IMR-90 (cell line): ENCODE measurements at regions not wholly inside any gene's neighbourhood (a gene's known extent, or its start where the extent isn't known, plus 50 kb on each side); places are given as distances from the start of the nearest gene placed in this dataset.

ENCODE experiments used
- ATAC-seq: fragments of 200-7000 bp; cut with Tn5 transposase; 2 replicates; pipeline ENCODE4 v1.9.1; 2020; ENCODE audit warnings: low read depth, mild to moderate bottlenecking, moderate library complexity
- BruUV-seq: library from RNA; stranded (reverse); fragments of 400-500 nt; replicated peaks from 2 replicates; lab custom pipeline; 2021; lab: Mats Ljungman, UMichigan
- CTCF ChIA-PET: fragments of 300-600 bp; formaldehyde crosslinking; extraction: SDS; loops from one replicate; lab custom pipeline; 2021; ENCODE audit warnings: antibody characterized with exemption; lab: Yijun Ruan, JAX
- POLR2A ChIA-PET: fragments of 300-600 bp; sonication (Branson Sonifier 250); formaldehyde crosslinking; loops from one replicate; lab custom pipeline; 2022; ENCODE audit warnings: antibody characterized with exemption; ENCODE audit not compliant: unreplicated experiment; lab: Charles Lee
- DNase-seq: peaks from one replicate; pipeline ENCODE4 v3.0.0; 2013
- H2AFZ ChIP-seq: replicated peaks from 2 replicates; pipeline ENCODE3; 2013; ENCODE audit warnings: low read length, mild to moderate bottlenecking; ENCODE audit not compliant: poor library complexity
- H2AK5ac ChIP-seq: 2 replicates; pipeline ENCODE4 v1.6.1; 2013; ENCODE audit warnings: low read depth, low read length, inconsistent platforms
- H2AK9ac ChIP-seq: replicated peaks from 2 replicates; pipeline ENCODE3; 2013; ENCODE audit warnings: mild to moderate bottlenecking, low read depth, low read length, moderate library complexity; ENCODE audit not compliant: poor library complexity
- H2BK120ac ChIP-seq: 2 replicates; pipeline ENCODE4 v1.6.1; 2013; ENCODE audit warnings: low read depth, low read length, inconsistent platforms
- H2BK15ac ChIP-seq: 3 replicates; pipeline ENCODE4 v1.6.1; 2013; ENCODE audit warnings: low read depth, low read length, inconsistent platforms
- H2BK20ac ChIP-seq: 2 replicates; pipeline ENCODE4 v1.6.1; 2013; ENCODE audit warnings: low read depth, mild to moderate bottlenecking, inconsistent platforms, low read length, moderate library complexity
- H2BK5ac ChIP-seq: 2 replicates; pipeline ENCODE4 v1.6.1; 2013; ENCODE audit warnings: mild to moderate bottlenecking, low read depth, low read length, inconsistent platforms; ENCODE audit not compliant: poor library complexity, severe bottlenecking
- H3K14ac ChIP-seq: replicated peaks from 2 replicates; pipeline ENCODE4 v1.6.1; 2013; ENCODE audit warnings: low read depth, low read length, inconsistent platforms
- H3K18ac ChIP-seq: 2 replicates; pipeline ENCODE4 v1.6.1; 2013; ENCODE audit warnings: low read depth, low read length, control low read depth
- H3K23ac ChIP-seq: 2 replicates; pipeline ENCODE4 v1.6.1; 2013; ENCODE audit warnings: low read depth, low read length, inconsistent platforms
- H3K27ac ChIP-seq: 2 replicates; pipeline ENCODE4 v1.5.1; 2013; ENCODE audit warnings: mild to moderate bottlenecking, control low read depth, low read length; ENCODE audit not compliant: insufficient read depth
- H3K27me3 ChIP-seq: 2 replicates; pipeline ENCODE4 v1.6.1; 2013; ENCODE audit warnings: low read length; ENCODE audit not compliant: control insufficient read depth, insufficient read depth
- H3K36me3 ChIP-seq: 2 replicates; pipeline ENCODE4 v1.6.1; 2013; ENCODE audit warnings: low read length, mixed read lengths; ENCODE audit not compliant: control insufficient read depth, insufficient read depth
- H3K4ac ChIP-seq: 2 replicates; pipeline ENCODE4 v1.6.1; 2013; ENCODE audit warnings: low read depth, low read length, inconsistent platforms
- H3K4me1 ChIP-seq: 2 replicates; pipeline ENCODE4 v1.6.1; 2013; ENCODE audit warnings: low read length, mixed read lengths; ENCODE audit not compliant: control insufficient read depth, insufficient read depth
- H3K4me2 ChIP-seq: 2 replicates; pipeline ENCODE4 v1.6.1; 2013; ENCODE audit warnings: low read depth, mild to moderate bottlenecking, control low read depth, low read length, moderate library complexity
- H3K4me3 ChIP-seq: 2 replicates; pipeline ENCODE4 v1.5.1; 2013; ENCODE audit warnings: low read depth, mild to moderate bottlenecking, control low read depth, low read length, moderate library complexity; ENCODE audit not compliant: insufficient read depth
- H3K56ac ChIP-seq: 2 replicates; pipeline ENCODE4 v1.6.1; 2013; ENCODE audit warnings: low read length, inconsistent platforms; ENCODE audit not compliant: insufficient read depth; ENCODE audit errors: extremely low read depth
- H3K79me1 ChIP-seq, 2 experiments: 2 replicates each; pipeline ENCODE4 v1.6.1; 2013; ENCODE audit warnings: low read length in 2 of 2, inconsistent platforms in 1 of 2, low read depth in 1 of 2
- H3K9ac ChIP-seq: 2 replicates; pipeline ENCODE4 v1.6.1; 2013; ENCODE audit warnings: low read depth, low read length, control low read depth
- H3K9me1 ChIP-seq: 2 replicates; pipeline ENCODE4 v1.6.1; 2013; ENCODE audit warnings: low read length, inconsistent platforms; ENCODE audit not compliant: insufficient read depth
- H3K9me3 ChIP-seq: 2 replicates; pipeline ENCODE4 v1.6.1; 2013; ENCODE audit warnings: low read length; ENCODE audit not compliant: control insufficient read depth, insufficient read depth
- H4K20me1 ChIP-seq: 2 replicates; pipeline ENCODE4 v1.6.1; 2013; ENCODE audit warnings: low read length, inconsistent platforms; ENCODE audit not compliant: insufficient read depth
- H4K5ac ChIP-seq: 2 replicates; pipeline ENCODE4 v1.6.1; 2013; ENCODE audit warnings: mild to moderate bottlenecking, low read depth, low read length, control low read depth
- H4K8ac ChIP-seq, 2 experiments: 2 replicates each; pipeline ENCODE4 v1.6.1; 2013; ENCODE audit warnings: low read depth in 2 of 2, low read length in 2 of 2, control low read depth in 1 of 2, inconsistent platforms in 1 of 2
- H4K91ac ChIP-seq: 2 replicates; pipeline ENCODE4 v1.6.1; 2013; ENCODE audit warnings: low read depth, low read length, inconsistent platforms; ENCODE audit not compliant: insufficient read depth
- FOS ChIP-seq: fragments of 150-350 bp; IDR thresholded peaks from 2 replicates; pipeline ENCODE4 v1.6.1; 2016; ENCODE audit warnings: low read depth, low read length
- NFE2L2 ChIP-seq: fragments of 150-350 bp; IDR thresholded peaks from 2 replicates; pipeline ENCODE4 v1.6.1; 2016; ENCODE audit warnings: low read depth, mild to moderate bottlenecking, low read length
- POLR2A ChIP-seq: IDR thresholded peaks from 2 replicates; pipeline ENCODE4 v1.6.1; 2012; ENCODE audit warnings: mild to moderate bottlenecking, low read depth, low read length
- WGBS, 2 experiments: methylation state at CpG; one replicate each; pipeline versions ENCODE4 v1.1.5 to v1.1.7; 2013; ENCODE audit warnings: missing lambda C conversion rate in 2 of 2; ENCODE audit not compliant: insufficient read length in 1 of 2; ENCODE audit errors: extremely low coverage in 2 of 2; 5-methylcytosine and 5-hydroxymethylcytosine counted together
- dilution Hi-C: fragments of 300-500 bp; cut with HindIII; formaldehyde crosslinking; loops from one replicate; pipeline ENCODE4 v1.14.3; 2018; ENCODE audit warnings: low sequenced_read_pairs; ENCODE audit not compliant: unreplicated experiment
- in situ Hi-C: fragments of 300-500 bp; cut with MboI; formaldehyde crosslinking; loops from 3 replicates; pipeline ENCODE4 v1.14.3; 2019; ENCODE audit warnings: low sequenced_read_pairs, inconsistent platforms, mixed read lengths
- intact Hi-C: fragments of 100-400 bp; cut with micrococcal nuclease; formaldehyde crosslinking; loops from 2 replicates; pipeline ENCODE4 v1.10.0; 2022
- TF ChIP-seq, protein P1 (sequence below): fragments of 150-350 bp; IDR thresholded peaks from 2 replicates; pipeline ENCODE4 v1.6.1; 2017; ENCODE audit warnings: mild to moderate bottlenecking, antibody characterized with exemption, low read length, low read depth
- TF ChIP-seq, protein P2 (sequence below): conservative IDR thresholded peaks from 2 replicates; pipeline ENCODE4 v1.5.1; 2012; ENCODE audit warnings: mild to moderate bottlenecking, low read depth, low read length, improper control_type of control experiment

DNA sequence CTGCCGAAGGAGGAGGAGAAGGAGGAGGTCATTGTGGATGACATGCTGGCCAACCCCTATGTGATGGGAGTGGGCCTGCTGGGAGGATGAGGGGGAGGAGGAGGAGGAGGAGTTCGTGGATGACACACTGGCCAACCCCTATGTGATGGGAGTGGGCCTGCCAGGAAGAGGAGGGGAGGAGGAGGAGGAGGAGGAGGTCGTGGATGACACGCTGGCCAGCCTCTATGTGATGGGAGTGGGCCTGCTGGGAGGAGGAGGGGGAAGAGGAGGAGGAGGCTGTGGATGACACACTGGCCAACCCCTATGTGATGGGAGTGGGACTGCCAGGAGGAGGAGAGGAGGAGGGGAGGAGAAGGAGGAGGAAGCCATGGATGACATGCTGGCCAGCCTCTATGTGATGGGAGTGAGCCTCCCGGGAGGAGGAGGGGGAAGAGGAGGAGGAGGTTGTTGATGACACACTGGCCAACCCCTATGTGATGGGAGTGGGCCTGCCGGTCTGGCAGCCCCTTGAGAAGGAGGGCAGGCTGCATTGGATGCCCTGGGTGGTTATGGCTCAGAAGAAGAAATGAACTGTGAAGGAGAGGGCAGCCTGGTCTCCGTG, 55.7 kb upstream of the WNT7A start:
- in situ Hi-C loops: no loop called here

More for the DNA sequence above, 55.7 kb upstream of the WNT7A start:
- POLR2A ChIA-PET: no interaction called here
- intact Hi-C loops (no loop called here), dilution Hi-C loops (no loop called here)
- no TSS peak for BruUV-seq
- no peak overlapping the region for H2AK9ac ChIP-seq
- H3K79me1 ChIP-seq: no peaks in the 10 kb centered on the region
- no peak overlapping the region for H4K5ac ChIP-seq
- no peak overlapping the region for H3K18ac ChIP-seq
- no peaks in the 10 kb centered on the region for H4K20me1 ChIP-seq
- no peak overlapping the region for H2BK120ac ChIP-seq
- no peak overlapping the region for H2BK15ac ChIP-seq
- H3K4ac ChIP-seq: no peak overlapping the region
- no peak overlapping the region for H3K4me2 ChIP-seq
- no peak overlapping the region for H2BK20ac ChIP-seq
- H3K27me3 ChIP-seq: no peaks in the 10 kb centered on the region
- 20% methylated on average over 4 of the region's 7 CpGs; no CpG with 5 or more reads in 1 of the 2 experiments for WGBS, 2 experiments
- peaks cover 18% of the 10 kb centered on the region; the same call in 1 of the 2 replicates for H3K9me3 ChIP-seq
- H2AFZ ChIP-seq: no peak overlapping the region
- no peak overlapping the region for H3K27ac ChIP-seq
- DNase-seq: no peak
- H3K14ac ChIP-seq: no peak overlapping the region
- no peak overlapping the region for H4K91ac ChIP-seq
- CTCF ChIA-PET: no interaction called here
- no peak overlapping the region for H3K4me3 ChIP-seq
- TF ChIP-seq NFE2L2 (no peak), FOS (no peak), POLR2A (no peak)
- TF ChIP-seq, protein P1, sequence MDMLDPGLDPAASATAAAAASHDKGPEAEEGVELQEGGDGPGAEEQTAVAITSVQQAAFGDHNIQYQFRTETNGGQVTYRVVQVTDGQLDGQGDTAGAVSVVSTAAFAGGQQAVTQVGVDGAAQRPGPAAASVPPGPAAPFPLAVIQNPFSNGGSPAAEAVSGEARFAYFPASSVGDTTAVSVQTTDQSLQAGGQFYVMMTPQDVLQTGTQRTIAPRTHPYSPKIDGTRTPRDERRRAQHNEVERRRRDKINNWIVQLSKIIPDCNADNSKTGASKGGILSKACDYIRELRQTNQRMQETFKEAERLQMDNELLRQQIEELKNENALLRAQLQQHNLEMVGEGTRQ: no peak
- TF ChIP-seq, protein P2, sequence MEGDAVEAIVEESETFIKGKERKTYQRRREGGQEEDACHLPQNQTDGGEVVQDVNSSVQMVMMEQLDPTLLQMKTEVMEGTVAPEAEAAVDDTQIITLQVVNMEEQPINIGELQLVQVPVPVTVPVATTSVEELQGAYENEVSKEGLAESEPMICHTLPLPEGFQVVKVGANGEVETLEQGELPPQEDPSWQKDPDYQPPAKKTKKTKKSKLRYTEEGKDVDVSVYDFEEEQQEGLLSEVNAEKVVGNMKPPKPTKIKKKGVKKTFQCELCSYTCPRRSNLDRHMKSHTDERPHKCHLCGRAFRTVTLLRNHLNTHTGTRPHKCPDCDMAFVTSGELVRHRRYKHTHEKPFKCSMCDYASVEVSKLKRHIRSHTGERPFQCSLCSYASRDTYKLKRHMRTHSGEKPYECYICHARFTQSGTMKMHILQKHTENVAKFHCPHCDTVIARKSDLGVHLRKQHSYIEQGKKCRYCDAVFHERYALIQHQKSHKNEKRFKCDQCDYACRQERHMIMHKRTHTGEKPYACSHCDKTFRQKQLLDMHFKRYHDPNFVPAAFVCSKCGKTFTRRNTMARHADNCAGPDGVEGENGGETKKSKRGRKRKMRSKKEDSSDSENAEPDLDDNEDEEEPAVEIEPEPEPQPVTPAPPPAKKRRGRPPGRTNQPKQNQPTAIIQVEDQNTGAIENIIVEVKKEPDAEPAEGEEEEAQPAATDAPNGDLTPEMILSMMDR: no peak
- no peak overlapping the region for H3K56ac ChIP-seq
- H2BK5ac ChIP-seq: no peak overlapping the region
- H4K8ac ChIP-seq: no peak overlapping the region
- no peaks in the 10 kb centered on the region for H3K36me3 ChIP-seq
- H3K9me1 ChIP-seq: no peaks in the 10 kb centered on the region
- no peak overlapping the region for H2AK5ac ChIP-seq
- ATAC-seq: no peak
- no peaks in the 10 kb centered on the region for H3K4me1 ChIP-seq
- no peak overlapping the region for H3K23ac ChIP-seq
- no peak overlapping the region for H3K9ac ChIP-seq
